Astrocyte (in vitro differentiated cells and primary cell): ENCODE measurements at regions not wholly inside any gene's neighbourhood (a gene's known extent, or its start where the extent isn't known, plus 50 kb on each side); places are given as distances from the start of the nearest gene placed in this dataset.

Experiments used
- DNase-seq: peaks from one replicate; pipeline ENCODE4 v3.0.0-alpha.2; 2010; ENCODE audit warnings: low read depth
- FAIRE-seq: peaks from 2 replicates; lab custom pipeline; 2011; peaks lifted over from hg19 to GRCh38; lab: Jason Lieb, UNC
- H2AFZ ChIP-seq: 2 replicates; pipeline ENCODE4 v1.6.0; 2012; ENCODE audit warnings: low read depth, low read length, inconsistent platforms
- H3K27ac ChIP-seq: 2 replicates; pipeline ENCODE4 v1.5.1; 2011; ENCODE audit warnings: low read depth, low read length, inconsistent platforms
- H3K27me3 ChIP-seq: 2 replicates; pipeline ENCODE4 v1.6.0; 2011; ENCODE audit warnings: low read length, inconsistent platforms; ENCODE audit not compliant: insufficient read depth
- H3K36me3 ChIP-seq: 2 replicates; pipeline ENCODE4 v1.5.1; 2011; ENCODE audit warnings: low read length, inconsistent platforms; ENCODE audit not compliant: insufficient read depth
- H3K4me1 ChIP-seq: 2 replicates; pipeline ENCODE4 v1.5.1; 2011; ENCODE audit warnings: low read length, inconsistent platforms; ENCODE audit not compliant: insufficient read depth
- H3K4me2 ChIP-seq: 2 replicates; pipeline ENCODE4 v1.6.0; 2012; ENCODE audit warnings: low read length, inconsistent platforms
- H3K4me3 ChIP-seq: 2 replicates; pipeline ENCODE4 v1.5.1; 2011; ENCODE audit warnings: low read depth, mild to moderate bottlenecking, low read length, inconsistent platforms; ENCODE audit not compliant: insufficient read depth
- H3K79me2 ChIP-seq: 2 replicates; pipeline ENCODE4 v1.6.0; 2012; ENCODE audit warnings: mild to moderate bottlenecking, low read length, inconsistent platforms; ENCODE audit not compliant: insufficient read depth
- H3K9ac ChIP-seq: 2 replicates; pipeline ENCODE4 v1.6.0; 2012; ENCODE audit warnings: mild to moderate bottlenecking, low read length, inconsistent platforms
- H3K9me3 ChIP-seq: 2 replicates; pipeline ENCODE4 v1.5.1; 2012; ENCODE audit warnings: low read depth, mild to moderate bottlenecking, low read length, inconsistent platforms; ENCODE audit not compliant: insufficient read depth
- H4K20me1 ChIP-seq: 2 replicates; pipeline ENCODE4 v1.6.0; 2012; ENCODE audit warnings: low read length, inconsistent platforms; ENCODE audit not compliant: insufficient read depth
- H3K27ac Mint-ChIP-seq: one replicate; pipeline ENCODE4 v1.8.0; 2021; ENCODE audit warnings: mild to moderate bottlenecking, mixed read lengths; ENCODE audit not compliant: unreplicated experiment
- H3K27me3 Mint-ChIP-seq: one replicate; pipeline ENCODE4 v1.8.0; 2021; ENCODE audit warnings: low read depth, mixed read lengths; ENCODE audit not compliant: unreplicated experiment
- H3K36me3 Mint-ChIP-seq: one replicate; pipeline ENCODE4 v1.8.0; 2021; ENCODE audit warnings: low read depth, mixed read lengths; ENCODE audit not compliant: unreplicated experiment
- H3K4me1 Mint-ChIP-seq: one replicate; pipeline ENCODE4 v1.8.0; 2021; ENCODE audit warnings: low read depth, mixed read lengths; ENCODE audit not compliant: unreplicated experiment
- H3K4me3 Mint-ChIP-seq: one replicate; pipeline ENCODE4 v1.8.0; 2021; ENCODE audit warnings: mild to moderate bottlenecking, moderate library complexity, mixed read lengths; ENCODE audit not compliant: unreplicated experiment
- H3K9me3 Mint-ChIP-seq: one replicate; pipeline ENCODE4 v1.8.0; 2021; ENCODE audit warnings: mild to moderate bottlenecking, mixed read lengths; ENCODE audit not compliant: unreplicated experiment
- CTCF ChIP-seq: IDR thresholded peaks from 2 replicates; pipeline ENCODE4 v1.5.1; 2011; ENCODE audit warnings: low read depth, mild to moderate bottlenecking, inconsistent platforms, low read length, moderate library complexity; ENCODE audit not compliant: insufficient read depth
- EZH2 ChIP-seq: IDR thresholded peaks from 2 replicates; pipeline ENCODE4 v1.6.1; 2012; ENCODE audit warnings: mild to moderate bottlenecking, low read length, inconsistent platforms; ENCODE audit not compliant: insufficient read depth

- Mint-ChIP-seq H3K4me1 (peaks cover 22% of the 10 kb centered on the region), H3K36me3 (no peaks in the 10 kb centered on the region), H3K9me3 (no peaks in the 10 kb centered on the region), H3K4me3 (no peak overlapping the region), H3K27ac (no peak overlapping the region), H3K27me3 (no peaks in the 10 kb centered on the region)
- Histone ChIP-seq H3K27ac (no peak overlapping the region), H3K4me2 (no peak overlapping the region), H3K4me1 (no peaks in the 10 kb centered on the region), H3K36me3 (no peaks in the 10 kb centered on the region), H2AFZ (no peak overlapping the region), H4K20me1 (no peaks in the 10 kb centered on the region), H3K4me3 (no peak overlapping the region), H3K27me3 (no peaks in the 10 kb centered on the region), H3K79me2 (no peaks in the 10 kb centered on the region), H3K9ac (no peak overlapping the region), H3K9me3 (no peaks in the 10 kb centered on the region)
- TF ChIP-seq EZH2 (no peak), CTCF (no peak)
- FAIRE-seq (no peak), DNase-seq (peak; percentile 49)
Measured at GRCh38 chr4:23233596-23233995, 540.9 kb downstream of the GBA3 start.

GRCh38 chr4:23232987-23233386, 540.2 kb downstream of the GBA3 start:
- H2AFZ ChIP-seq, result no peak overlapping the region
- H3K9ac ChIP-seq, result no peak overlapping the region
- H3K4me1 Mint-ChIP-seq, result peaks cover 22% of the 10 kb centered on the region
- no peak overlapping the region for H3K27ac Mint-ChIP-seq
- no peaks in the 10 kb centered on the region for H3K9me3 ChIP-seq
- no peak overlapping the region for H3K27ac ChIP-seq
- no peaks in the 10 kb centered on the region for H3K36me3 Mint-ChIP-seq
- no peak for FAIRE-seq
- no peaks in the 10 kb centered on the region for H3K36me3 ChIP-seq
- H3K4me3 Mint-ChIP-seq, result no peak overlapping the region
- no peak overlapping the region for H3K4me3 ChIP-seq
- H3K27me3 ChIP-seq, result no peaks in the 10 kb centered on the region
- no peak for TF ChIP-seq CTCF
- no peak for TF ChIP-seq EZH2
- H3K27me3 Mint-ChIP-seq, result no peaks in the 10 kb centered on the region
- no peak overlapping the region for H3K4me2 ChIP-seq
- DNase-seq, result peak; percentile 64
- H3K9me3 Mint-ChIP-seq, result no peaks in the 10 kb centered on the region
- no peaks in the 10 kb centered on the region for H4K20me1 ChIP-seq
- H3K79me2 ChIP-seq, result no peaks in the 10 kb centered on the region
- H3K4me1 ChIP-seq, result no peaks in the 10 kb centered on the region

GRCh38 chr4:23225564-23225963, 532.8 kb downstream of the GBA3 start:
- FAIRE-seq (no peak), DNase-seq (no peak)
- no peaks in the 10 kb centered on the region for H3K4me1 ChIP-seq
- H3K27ac ChIP-seq, result no peak overlapping the region
- no peaks in the 10 kb centered on the region for H3K4me1 Mint-ChIP-seq
- H4K20me1 ChIP-seq, result no peaks in the 10 kb centered on the region
- no peak overlapping the region for H3K27ac Mint-ChIP-seq
- H3K36me3 Mint-ChIP-seq, result no peaks in the 10 kb centered on the region
- no peak for TF ChIP-seq EZH2
- no peak for TF ChIP-seq CTCF
- no peaks in the 10 kb centered on the region for H3K27me3 ChIP-seq
- H3K27me3 Mint-ChIP-seq, result no peaks in the 10 kb centered on the region
- no peak overlapping the region for H3K4me2 ChIP-seq
- no peaks in the 10 kb centered on the region for H3K9me3 Mint-ChIP-seq
- H3K4me3 ChIP-seq, result no peak overlapping the region
- no peak overlapping the region for H3K4me3 Mint-ChIP-seq
- H2AFZ ChIP-seq, result no peak overlapping the region
- H3K79me2 ChIP-seq, result no peaks in the 10 kb centered on the region
- no peak overlapping the region for H3K9ac ChIP-seq
- H3K9me3 ChIP-seq, result no peaks in the 10 kb centered on the region
- H3K36me3 ChIP-seq, result no peaks in the 10 kb centered on the region
